ENCODE measurements at regions not wholly inside any gene's neighbourhood (a gene's known extent, or its start where the extent isn't known, plus 50 kb on each side); places are given as distances from the start of the nearest gene placed in this dataset.

GRCh38 chr12:132439333-132439904, 50.5 kb upstream of the FBRSL1 start:
- TF ChIP-seq EZH2phosphoT487 (IDR thresholded peaks at IDR 0.05; ENCODE audit: borderline replicate concordance), result no peak
- TF ChIP-seq, protein P1, sequence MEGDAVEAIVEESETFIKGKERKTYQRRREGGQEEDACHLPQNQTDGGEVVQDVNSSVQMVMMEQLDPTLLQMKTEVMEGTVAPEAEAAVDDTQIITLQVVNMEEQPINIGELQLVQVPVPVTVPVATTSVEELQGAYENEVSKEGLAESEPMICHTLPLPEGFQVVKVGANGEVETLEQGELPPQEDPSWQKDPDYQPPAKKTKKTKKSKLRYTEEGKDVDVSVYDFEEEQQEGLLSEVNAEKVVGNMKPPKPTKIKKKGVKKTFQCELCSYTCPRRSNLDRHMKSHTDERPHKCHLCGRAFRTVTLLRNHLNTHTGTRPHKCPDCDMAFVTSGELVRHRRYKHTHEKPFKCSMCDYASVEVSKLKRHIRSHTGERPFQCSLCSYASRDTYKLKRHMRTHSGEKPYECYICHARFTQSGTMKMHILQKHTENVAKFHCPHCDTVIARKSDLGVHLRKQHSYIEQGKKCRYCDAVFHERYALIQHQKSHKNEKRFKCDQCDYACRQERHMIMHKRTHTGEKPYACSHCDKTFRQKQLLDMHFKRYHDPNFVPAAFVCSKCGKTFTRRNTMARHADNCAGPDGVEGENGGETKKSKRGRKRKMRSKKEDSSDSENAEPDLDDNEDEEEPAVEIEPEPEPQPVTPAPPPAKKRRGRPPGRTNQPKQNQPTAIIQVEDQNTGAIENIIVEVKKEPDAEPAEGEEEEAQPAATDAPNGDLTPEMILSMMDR (conservative IDR thresholded peaks at IDR 0.05; ENCODE audit: low read length), result peak; percentile 31; the same call in 1 of the 2 replicates
